ENCODE measurements at regions not wholly inside any gene's neighbourhood (a gene's known extent, or its start where the extent isn't known, plus 50 kb on each side); places are given as distances from the start of the nearest gene placed in this dataset.
A peak's percentile ranks its signal among the peaks of the same experiment; 100 is the strongest.
"Not testable (repeated sequence)": the region's sequence is repeated elsewhere in the genome, so short reads cannot be mapped to it uniquely, and the experiment has no call there.

DNA sequence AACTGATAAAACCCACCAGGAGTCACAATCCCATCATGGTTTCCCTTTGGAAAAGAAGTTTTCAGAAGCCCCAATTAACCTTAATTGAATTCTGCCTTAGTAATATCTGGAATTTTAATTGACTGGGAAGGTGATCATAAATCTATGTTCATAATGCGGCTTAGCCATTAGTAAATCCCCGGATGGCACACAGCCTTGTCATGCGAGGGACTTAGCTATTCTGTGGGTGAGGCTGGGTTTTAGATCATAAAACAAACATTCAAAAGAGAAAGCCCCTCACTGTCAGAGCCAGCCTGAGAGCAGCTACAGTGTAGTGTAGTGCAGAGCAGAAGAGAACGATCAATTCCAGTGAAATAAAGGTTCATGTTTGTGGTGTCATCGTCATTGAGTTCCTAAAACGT is 124.0 kb upstream of the NOCT start:
- no peak for DNase-seq

DNA sequence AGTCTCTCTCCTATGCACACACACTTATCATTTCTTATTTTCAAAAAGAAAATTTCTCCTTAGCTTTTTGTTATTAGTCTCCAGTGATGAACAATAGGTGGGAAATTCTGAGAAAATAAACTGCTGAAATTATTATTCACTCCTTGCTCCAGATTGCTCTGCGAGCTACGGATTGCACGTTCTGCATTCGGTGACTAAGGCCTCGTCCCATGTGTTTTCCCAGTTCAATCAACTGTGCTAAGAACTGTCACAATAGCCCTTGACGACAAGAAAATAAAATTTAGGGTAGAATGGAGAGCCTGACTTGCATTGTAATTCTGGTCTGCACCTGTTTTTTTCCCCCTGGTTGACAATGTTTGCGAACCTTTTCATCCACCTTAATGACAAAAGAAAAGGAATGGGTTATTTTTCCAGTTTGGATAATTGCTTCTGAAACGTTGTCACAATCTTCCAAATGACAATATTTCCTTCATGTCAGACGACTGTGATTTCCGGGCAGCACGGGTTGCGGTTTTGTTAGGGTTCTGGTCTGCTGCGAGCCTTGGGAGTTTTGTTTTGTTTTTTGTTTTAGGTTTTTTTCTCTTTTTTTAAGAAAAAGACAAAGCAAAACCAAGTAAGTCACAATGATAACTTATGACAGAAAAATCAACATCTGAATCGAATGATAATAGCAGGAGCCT is 124.5 kb upstream of the NOCT start:
- no peak for DNase-seq

DNA sequence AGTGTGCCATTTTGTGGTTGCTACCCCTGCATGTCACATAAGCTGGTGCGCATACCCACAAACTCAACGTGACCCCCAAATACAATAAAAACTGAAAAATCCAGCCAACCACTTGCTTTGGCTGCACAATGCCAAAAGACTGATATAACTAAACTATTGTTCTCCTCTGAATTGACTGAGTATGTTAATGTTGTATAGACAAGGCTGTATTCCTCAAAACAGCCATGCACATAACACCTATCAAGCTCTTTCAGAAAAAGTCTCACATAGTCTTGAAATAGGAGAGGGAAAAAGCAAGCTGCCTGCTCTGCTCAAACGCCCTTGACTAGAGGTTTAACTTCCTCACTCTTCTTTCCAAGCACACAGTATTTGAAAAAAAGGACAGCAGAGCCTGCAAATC is 126.4 kb upstream of the NOCT start:
- no peak for DNase-seq

DNA sequence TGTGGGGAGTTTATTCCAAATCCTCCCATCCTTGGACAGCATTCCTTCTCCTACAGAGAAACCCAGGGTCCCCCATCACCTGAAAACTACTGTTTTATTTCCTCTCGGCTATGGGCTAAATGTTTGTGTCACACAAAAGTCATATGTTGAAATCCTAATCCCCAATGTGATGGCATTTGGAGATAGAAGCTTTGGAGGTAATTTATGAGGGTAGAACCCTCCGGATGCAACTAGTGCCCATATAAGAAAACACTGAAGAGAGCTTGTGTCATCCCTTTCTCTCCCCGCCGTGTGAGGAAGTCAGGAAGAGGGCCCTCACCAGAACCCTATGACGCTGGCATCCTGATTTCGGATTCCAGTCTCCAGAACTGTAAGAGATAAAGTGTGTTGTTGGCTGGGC is 127.8 kb upstream of the NOCT start:
- no peak for DNase-seq

DNA sequence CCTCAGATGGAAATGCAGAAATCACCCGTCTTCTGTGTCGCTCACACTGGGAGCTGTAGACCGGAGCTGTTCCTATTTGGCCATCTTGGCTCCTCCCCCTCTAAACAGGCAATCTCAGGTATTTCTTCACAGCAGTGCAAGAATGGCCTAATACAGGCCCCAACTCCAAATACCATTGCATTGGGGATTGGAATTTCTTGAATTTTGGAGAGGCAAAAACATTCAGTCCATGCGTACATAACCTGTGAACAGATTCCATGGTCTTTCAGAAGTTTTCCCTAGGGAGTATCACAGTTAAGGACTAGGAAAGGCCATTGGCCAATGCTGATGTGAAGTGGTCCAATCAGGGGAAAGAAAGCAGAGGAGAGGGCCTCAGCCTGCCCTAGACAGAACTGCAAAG is 128.2 kb upstream of the NOCT start:
- DNase-seq: no peak

DNA sequence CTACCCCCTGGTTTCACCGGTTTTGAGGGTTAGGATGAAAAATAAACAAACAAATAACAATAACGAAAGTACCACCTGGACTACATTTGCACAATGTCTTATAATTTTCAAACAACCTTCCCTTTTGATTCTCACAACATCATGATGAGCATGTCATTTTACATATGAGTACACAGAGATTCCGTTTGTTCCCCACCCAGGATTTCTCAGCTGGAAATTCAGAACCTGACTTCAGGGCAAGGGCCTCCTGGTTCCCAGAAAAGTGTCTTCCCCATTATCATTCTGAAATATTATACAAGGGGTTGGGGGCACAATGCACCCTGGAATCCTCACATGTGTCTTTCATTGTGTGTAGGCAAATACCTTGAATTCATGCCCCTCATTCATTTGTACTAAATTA is 135.8 kb upstream of the NOCT start:
- DNase-seq: no peak

DNA sequence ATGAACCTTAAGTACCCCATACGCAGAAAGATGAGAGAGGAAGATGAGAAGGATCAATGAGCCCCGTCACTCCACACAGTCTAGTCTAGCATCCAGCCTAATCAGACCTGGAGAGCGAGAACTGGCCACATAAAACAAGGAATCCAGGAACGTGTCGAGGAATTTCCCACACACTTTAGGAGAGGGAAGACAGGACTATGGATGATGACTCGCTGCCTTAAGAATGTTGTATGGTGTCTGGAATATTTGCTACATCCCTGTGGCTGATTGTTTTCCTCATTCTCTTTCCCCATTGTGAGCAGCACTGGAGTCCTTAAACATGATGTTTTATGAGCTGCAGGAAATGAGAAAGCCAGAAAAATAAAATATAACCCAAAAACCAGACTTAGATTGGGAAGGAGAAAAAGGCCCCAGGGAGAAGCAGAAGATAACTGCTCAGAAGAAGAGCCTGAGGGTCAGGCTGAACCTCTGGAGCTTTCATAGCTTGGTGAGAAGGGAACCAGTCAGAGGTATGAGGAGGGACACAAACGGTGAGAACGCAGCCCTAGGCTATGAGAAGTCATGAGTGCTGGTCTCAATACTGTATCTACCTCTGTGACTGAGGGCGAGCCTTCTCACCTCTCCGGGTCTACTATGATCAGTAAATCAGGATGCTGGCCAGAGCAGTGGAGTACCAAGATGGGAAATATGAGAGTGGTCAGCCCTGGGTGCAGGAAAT is 139.5 kb upstream of the NOCT start:
- no peak for DNase-seq

DNA sequence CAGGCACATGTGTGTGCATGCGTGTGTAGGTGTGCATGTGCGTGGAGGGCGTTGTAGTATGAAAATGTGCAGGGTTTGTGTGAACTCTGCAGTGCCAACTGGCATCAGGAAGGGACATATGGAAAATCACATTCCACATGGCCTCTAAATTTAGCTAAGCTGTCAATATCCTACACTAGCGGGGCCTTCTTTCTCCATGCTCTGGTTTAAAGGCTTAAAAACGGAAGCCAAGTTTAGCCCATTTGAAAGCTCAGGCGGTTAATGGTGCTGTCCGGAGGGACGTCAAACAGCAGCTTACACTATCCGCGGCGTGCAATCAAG is 144.1 kb upstream of the NOCT start:
- no peak for DNase-seq

DNA sequence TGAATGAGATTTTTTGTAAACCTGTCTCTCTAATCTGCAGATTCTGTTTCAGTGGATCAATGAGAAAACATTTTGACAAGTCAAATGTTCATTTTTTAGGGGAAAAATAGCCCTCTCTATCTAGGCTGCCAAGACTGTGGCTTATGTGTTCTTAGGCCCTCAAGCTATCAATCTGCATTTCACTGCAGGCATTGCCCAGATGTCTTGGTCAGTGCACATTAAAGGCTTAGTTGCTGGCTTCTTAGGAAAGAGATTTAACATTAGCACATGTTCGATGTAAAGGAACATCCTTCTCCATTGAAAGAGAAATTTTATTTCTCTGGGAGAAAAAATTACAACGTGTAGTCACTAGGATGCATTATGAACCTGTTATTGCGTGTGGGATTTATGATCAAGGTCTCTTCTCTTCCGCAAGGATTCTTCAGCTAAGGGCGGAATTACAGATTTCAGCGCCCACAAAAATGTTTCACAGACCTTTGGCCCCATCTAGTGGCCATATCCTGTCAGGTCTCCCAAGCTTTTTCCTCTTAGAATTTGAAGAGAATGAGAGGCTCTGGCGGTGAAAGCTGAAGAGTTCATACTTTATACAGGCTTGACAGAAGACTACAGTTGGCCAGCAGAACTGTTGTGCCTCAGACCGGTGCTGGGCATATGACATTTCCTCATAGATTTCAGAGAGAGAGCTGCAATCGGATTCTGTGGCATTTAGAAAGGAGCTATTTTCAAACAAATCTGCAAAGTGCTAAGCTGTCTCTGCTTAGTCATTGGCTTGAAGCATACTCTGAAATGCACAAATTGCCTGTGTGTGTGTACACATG is 144.6 kb upstream of the NOCT start:
- DNase-seq: peak; percentile 87

DNA sequence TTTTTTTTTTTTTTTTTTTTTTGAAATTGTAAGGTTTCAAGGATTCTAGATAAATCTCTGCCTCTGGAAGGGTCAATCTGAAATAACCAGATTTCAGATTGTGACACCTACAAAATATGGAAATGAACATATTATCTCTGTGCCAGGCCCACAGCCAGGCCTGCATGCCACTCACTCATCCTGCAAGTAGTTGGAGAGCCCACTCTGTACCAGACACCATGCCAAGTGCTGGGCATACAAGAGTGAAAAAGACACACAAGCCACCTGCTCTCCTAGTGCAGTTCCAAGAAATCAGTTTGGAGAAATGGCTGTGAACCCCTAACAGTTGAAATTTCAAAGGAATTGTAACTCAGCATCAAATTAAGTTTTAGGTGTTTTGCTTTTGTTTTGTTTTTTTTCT is 145.9 kb upstream of the NOCT start:
- no peak for DNase-seq

DNA sequence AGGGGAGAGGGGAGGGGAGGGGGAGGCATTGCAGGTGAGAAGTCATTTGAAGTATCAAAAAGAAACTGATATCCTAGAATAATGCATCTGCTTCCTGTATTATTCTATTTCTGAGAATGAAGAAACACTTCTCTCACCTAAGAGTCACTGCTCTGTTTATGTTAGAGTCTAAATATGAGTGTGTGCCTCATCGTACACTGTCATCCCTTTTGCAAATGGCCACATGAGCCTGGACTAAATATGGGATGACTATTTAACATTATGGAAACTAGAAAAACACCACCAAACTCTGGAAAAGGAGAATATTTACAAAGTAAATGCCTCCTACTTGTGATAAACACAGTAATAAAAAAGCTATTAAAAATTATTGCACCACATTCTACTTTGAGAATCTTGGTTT is 146.4 kb upstream of the NOCT start:
- DNase-seq: no peak

DNA sequence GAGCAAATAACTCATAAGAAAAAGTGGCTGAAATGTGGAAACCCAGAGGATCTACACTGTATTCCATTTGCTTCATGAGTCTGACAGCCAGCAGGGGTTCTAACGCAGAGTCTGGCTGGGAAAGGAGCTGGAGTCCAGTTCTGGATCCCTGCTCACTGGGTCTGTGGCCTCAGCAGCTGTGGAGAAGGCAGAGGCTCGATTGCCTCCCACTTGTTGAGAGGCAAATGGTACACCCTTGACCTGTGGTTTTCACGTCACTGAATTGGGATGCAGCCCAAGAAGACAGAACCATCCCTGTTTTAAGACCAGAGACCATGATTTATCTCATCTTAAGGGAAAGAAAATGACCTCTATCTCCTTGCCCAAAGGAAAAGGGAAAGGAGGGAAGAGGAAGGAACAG is 147.0 kb upstream of the NOCT start:
- no peak for DNase-seq

DNA sequence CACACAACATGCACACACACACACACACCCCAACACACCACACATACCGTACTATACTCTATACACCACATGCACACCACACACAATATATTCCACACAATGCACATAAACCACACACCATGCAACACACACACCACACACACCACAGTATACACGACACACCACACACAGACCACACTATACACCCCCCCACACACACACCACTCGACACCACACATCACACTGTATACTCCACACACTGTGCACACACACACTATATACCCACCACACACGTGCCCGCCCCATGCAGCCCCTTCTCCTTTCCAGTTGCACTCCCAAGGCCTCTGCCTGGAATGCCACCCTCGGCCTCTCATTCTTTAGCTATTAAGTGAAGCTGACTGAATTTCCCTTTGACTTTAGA is 148.2 kb upstream of the NOCT start:
- no peak for DNase-seq

DNA sequence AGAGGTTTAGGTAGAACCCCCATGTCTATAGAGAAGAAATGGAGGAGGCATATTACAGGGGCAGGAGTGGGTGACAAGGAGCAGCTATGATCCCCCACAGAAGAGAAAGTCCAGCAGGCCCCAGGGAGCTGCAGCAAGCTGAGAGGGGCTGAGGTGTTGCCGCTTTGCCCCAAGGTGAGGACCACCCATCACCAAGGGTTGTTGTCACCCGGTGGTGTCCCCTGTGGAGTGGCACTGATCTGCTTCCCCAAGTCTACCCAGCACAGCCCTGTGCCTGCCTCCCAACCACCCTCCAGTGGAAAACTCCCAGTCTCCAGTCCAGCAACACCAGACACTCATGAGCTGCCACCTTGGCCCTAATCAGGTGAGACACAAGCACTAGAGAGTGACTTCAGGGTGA is 149.3 kb upstream of the NOCT start:
- DNase-seq: no peak

DNA sequence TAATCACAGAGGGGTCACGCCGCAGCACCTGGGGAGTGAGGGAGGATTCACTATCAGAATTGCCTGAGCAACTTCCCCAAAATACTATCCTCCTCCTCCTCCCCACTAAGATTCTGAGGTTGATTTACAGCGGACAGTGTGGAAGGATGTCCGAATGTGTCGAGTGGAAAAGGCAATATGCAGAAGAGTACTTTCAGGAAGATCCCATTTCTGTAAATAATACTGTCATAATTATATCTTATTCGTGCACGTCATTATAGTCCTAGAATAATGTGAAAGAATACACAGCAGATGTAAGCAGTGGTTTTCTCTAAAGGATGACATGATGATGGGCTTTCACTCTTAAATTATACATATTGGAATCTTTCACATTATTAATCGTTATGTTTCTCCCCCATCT is 149.8 kb upstream of the NOCT start:
- no peak for DNase-seq

DNA sequence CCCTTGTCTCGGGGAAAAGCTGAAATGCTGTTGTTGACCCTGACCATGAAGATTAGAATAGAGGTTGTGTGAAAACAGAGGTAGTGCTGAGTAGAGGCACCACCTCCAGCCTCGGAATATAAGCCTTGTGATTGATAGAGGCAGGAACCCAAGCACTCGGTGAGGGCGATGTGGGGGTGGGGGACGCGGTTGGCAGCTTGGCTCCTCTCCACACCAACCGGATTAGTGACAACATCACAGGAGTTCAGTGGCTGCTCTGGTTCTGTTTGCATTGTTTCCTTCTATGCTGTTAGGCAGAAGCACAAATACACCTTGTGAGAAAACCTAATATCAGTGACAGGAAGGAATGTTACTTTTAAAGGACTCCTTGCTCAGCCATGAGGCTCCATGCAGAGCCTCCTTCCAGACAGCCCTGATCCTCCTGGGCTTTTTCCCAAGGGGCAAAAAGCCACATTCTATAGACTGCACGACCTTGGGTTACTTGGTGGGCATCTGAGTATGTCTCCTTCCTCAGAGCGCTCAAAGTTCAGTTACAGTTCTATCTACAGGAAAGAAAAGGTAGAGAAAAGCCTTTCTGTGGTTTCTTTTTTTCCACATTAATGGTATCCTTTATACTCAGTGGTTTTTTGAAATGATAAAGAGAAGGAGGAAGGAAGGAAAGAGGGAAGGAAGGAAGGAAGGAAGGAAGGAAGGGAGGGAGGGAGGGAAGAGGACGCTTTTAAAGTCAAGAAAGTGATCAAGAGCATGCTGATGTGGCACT is 150.4 kb upstream of the NOCT start:
- DNase-seq: no peak

DNA sequence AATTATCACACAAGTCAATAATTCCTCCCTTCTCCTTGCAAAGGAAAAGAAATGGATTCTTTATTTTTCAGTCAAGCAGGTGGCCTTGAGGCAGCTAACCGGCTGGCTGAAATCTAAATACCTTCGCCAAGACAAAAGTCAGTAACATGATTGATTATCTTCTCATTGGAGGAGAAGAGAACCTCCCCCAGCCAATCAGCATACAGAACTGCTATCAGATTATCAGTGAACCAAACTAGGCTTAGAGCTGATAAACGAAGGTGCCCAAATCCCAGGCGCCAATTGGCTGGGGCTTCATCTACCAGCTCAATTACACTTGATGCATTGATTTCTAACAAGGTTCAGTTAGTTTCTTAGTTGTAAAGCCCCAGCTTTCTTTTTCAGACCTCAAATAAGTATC is 152.4 kb upstream of the NOCT start:
- DNase-seq: no peak

DNA sequence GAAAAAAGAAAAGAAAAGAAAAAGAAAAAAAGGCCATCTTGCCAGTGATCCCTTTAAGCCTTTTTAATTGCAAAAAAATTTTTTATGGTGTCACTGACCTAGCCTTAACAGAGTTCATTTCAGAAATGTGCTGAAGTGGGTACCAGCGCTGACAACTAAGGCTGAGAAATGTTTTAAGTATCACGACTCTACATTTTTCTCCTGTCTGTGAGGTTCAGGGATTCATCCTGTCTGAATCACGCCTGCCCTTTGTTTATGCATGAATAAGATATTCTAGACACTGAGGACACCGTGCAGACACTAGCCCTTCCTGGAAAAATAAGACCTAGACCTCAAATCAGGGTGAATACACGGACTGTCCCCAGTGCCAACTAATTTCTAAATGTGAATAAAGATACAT is 154.4 kb upstream of the NOCT start:
- no peak for DNase-seq

DNA sequence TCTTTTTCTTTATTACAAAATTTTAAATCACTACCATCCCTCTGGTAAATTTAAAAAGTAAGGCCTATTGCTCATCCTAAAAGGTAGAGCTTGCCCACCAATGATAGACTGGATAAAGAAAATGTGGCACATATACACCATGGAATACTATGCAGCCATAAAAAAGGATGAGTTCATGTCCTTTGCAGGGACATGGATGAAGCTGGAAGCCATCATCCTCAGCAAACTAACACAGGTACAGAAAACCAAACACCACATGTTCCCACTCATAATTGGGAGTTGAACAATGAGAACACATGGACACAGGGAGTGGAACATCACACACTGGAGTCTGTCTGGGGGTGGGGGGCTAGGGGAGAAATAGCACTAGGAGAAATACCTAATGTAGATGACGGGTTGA is 155.2 kb upstream of the NOCT start:
- DNase-seq: not testable (repeated sequence)

DNA sequence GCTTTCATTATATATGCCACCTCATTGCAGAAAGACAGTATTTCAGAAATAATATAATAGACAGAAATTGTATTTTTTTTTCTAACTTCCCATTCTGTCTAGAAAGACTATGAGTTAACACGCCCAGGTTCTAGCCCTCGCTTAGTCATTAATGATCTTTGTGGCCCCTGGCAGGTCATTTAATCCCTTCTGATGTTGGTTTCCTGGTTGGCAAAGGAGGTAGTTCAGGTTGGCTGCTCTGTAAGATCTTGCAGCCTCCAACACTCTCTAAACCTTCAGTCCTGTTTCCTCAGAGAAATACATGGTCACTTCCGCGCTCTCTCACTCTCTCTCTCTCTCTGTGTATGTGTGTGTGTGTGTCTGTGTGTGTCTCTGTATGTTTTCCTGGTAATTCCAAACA is 156.3 kb upstream of the NOCT start:
- DNase-seq: no peak

DNA sequence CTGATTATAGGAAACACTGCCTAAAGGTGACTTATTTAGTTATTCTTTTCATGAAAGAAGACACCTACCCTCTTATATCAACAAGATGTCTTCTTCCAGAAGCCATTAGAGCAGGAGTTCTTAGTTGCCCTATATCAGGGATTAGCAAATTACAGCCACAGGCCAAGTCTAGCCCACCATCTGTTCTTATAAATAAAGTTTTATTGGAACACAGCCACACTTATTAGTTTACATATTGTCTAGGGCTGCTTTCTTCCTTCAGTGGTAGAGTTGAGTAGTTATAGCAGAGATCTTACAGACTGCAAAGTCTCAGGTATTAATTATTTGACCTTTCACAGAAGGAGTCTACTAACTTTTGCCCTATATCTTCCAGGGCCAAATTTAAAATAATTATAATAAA is 157.2 kb upstream of the NOCT start:
- DNase-seq: no peak

DNA sequence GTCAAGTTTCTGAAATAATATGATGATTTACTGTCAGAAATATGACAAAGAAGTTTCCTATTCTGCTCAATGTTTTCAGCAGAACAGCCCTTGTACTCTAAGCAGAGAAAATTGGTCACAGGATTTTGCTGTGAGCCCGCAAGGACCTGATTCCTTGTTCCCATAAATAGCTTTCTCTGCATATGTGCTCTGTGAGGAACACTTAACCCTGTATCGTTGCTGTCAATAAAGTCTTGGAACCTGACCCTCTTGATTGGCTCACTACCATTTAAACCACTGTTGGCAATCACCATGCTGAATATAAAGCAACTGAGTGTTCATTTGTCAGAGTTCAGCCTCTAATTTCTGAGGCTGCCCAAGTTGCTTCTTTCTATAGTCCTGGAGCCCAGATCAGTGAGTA is 158.2 kb upstream of the NOCT start:
- no peak for DNase-seq

DNA sequence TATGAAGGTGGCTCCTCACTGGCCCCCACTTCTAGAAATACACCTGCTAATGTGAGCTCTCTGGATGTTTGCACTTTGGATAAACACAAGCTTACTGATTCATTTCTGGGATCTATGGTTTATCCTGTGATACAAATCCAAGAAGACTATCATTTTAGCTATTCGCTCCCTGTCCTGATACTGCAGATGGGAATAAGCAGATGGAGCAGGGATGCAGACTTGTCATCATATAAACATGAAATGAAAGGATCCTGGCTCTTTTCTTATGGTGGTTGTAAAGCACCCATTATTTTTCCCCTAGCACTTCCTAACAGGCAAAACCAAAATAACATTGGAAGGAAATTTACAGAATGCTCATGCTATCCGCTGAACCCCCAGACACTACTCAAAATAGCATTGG is 162.9 kb upstream of the NOCT start:
- no peak for DNase-seq
